ENCODE measurements at regions not wholly inside any gene's neighbourhood (a gene's known extent, or its start where the extent isn't known, plus 50 kb on each side); places are given as distances from the start of the nearest gene placed in this dataset.

GRCh38 chr11:95524314-95525036 is 265.1 kb downstream of the FAM76B start:
- no peak for DNase-seq (ENCODE audit: low spot score)
- no peak for TF ChIP-seq CTCF (IDR thresholded peaks at IDR 0.05)
- Mint-ChIP-seq H3K4me1 (ENCODE audit: low read depth) (peaks cover 29% of the 10 kb centered on the region), H3K27me3 (ENCODE audit: low read depth) (no peaks in the 10 kb centered on the region), H3K9me3 (ENCODE audit: low read depth) (peaks cover 4% of the 10 kb centered on the region), H3K4me3 (ENCODE audit: unreplicated experiment) (no peak overlapping the region), H3K27ac (ENCODE audit: unreplicated experiment) (no peak overlapping the region), H3K36me3 (ENCODE audit: low read depth) (no peaks in the 10 kb centered on the region)

- Mint-ChIP-seq H3K27me3 (ENCODE audit: low read depth) (no peaks in the 10 kb centered on the region), H3K9me3 (ENCODE audit: low read depth) (peaks cover 4% of the 10 kb centered on the region), H3K27ac (ENCODE audit: unreplicated experiment) (no peak overlapping the region), H3K36me3 (ENCODE audit: low read depth) (no peaks in the 10 kb centered on the region), H3K4me3 (ENCODE audit: unreplicated experiment) (no peak overlapping the region), H3K4me1 (ENCODE audit: low read depth) (peaks cover 29% of the 10 kb centered on the region)
- no peak for DNase-seq (ENCODE audit: low spot score)
- no peak for TF ChIP-seq CTCF (IDR thresholded peaks at IDR 0.05)
Observed at GRCh38 chr11:95522874-95523273, 266.7 kb downstream of the FAM76B start.

GRCh38 chr11:95521862-95522261 is 267.7 kb downstream of the FAM76B start:
- Mint-ChIP-seq H3K9me3 (ENCODE audit: low read depth) (no peaks in the 10 kb centered on the region), H3K4me1 (ENCODE audit: low read depth) (peaks cover 38% of the 10 kb centered on the region), H3K27me3 (ENCODE audit: low read depth) (no peaks in the 10 kb centered on the region), H3K36me3 (ENCODE audit: low read depth) (no peaks in the 10 kb centered on the region), H3K4me3 (ENCODE audit: unreplicated experiment) (no peak overlapping the region), H3K27ac (ENCODE audit: unreplicated experiment) (no peak overlapping the region)
- no peak for DNase-seq (ENCODE audit: low spot score)
- TF ChIP-seq CTCF (IDR thresholded peaks at IDR 0.05): no peak

DNA sequence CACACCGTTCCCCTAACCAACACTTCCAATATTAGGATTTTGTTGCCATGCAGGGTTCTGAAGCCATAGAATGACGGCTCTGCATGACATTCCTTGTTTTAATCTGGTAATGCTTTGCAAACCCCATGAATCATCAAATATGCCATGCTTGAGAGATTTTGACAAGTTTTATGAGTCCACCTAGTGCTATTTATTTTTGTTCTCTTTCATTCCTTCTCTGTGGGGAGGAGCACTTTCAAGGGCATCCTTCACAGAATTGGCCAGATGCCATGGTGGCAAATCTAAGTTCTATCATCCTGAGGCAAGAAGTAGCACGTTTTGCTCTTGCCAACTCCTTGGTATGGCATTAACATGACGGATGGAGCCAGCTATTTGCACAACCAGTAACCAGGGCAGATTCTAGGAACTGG is 268.4 kb downstream of the FAM76B start:
- Mint-ChIP-seq H3K27me3 (ENCODE audit: low read depth) (no peaks in the 10 kb centered on the region), H3K36me3 (ENCODE audit: low read depth) (no peaks in the 10 kb centered on the region), H3K4me1 (ENCODE audit: low read depth) (peaks cover 44% of the 10 kb centered on the region), H3K4me3 (ENCODE audit: unreplicated experiment) (no peak overlapping the region), H3K27ac (ENCODE audit: unreplicated experiment) (peak overlapping the region; percentile 67), H3K9me3 (ENCODE audit: low read depth) (no peaks in the 10 kb centered on the region)
- TF ChIP-seq CTCF (IDR thresholded peaks at IDR 0.05): no peak
- DNase-seq (ENCODE audit: low spot score): no peak

DNA sequence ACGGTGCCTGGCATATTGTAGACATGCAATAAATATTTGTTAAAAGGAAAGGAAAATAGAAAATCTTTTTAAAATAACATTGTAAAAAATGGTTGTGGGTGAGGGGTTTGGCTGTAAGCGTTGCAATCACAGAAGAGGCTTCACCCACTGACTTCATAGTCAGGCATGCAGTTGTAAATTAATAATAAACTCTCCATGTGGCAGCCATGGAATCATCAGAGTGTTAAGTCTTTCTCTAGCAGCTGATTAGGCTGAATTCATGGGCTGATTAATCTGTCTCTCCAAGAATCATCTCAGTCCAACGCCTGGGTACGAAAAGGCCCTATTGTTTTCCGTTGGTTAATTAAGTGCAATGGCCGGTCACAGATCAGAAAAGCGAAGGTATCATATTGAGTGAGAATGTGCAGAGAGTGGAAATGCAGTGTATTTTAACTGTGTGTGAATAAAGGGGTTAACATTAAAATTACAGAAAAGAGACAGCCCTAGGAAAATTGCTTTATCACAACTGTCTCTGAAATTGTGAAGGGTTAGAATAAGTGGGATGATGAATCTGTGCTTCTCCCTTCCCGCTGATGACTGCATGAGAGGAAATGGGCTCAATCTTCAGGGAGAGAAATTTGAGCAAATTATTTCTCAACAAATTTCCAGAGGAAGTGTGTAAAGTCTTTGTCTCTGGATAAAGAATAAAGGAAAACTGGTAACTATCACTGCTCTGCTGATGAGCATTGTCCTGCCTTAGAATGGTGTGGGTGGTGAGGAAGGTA is 269.0 kb downstream of the FAM76B start:
- peak overlapping the region; percentile 66 for H3K27ac Mint-ChIP-seq (ENCODE audit: unreplicated experiment)
- no peak overlapping the region for H3K4me3 Mint-ChIP-seq (ENCODE audit: unreplicated experiment)
- no peak for DNase-seq (ENCODE audit: low spot score)
- H3K9me3 Mint-ChIP-seq (ENCODE audit: low read depth): no peaks in the 10 kb centered on the region
- H3K4me1 Mint-ChIP-seq (ENCODE audit: low read depth): peaks cover 47% of the 10 kb centered on the region
- no peak for TF ChIP-seq CTCF (IDR thresholded peaks at IDR 0.05)
- H3K27me3 Mint-ChIP-seq (ENCODE audit: low read depth): no peaks in the 10 kb centered on the region
- H3K36me3 Mint-ChIP-seq (ENCODE audit: low read depth): no peaks in the 10 kb centered on the region

All from chondrocyte (in vitro differentiated cells).